K562 (cell line): ENCODE measurements at regions not wholly inside any gene's neighbourhood (a gene's known extent, or its start where the extent isn't known, plus 50 kb on each side); places are given as distances from the start of the nearest gene placed in this dataset.

Source experiments
- ATAC-seq: fragments of 200-7000 bp; cut with Tn5 transposase; 3 replicates; pipeline ENCODE4 v1.9.1; 2020; ENCODE audit warnings: moderate library complexity
- BruUV-seq: library from RNA; stranded (reverse); fragments of 400-500 nt; replicated peaks from 2 replicates; lab custom pipeline; 2021; lab: Mats Ljungman, UMichigan
- CTCF ChIA-PET: fragments of 300-600 bp; formaldehyde crosslinking; extraction: SDS; loops from one replicate; lab custom pipeline; 2021; ENCODE audit warnings: low intra/inter-chr PET ratio; lab: Yijun Ruan, JAX
- POLR2A ChIA-PET: fragments of 300-600, 350-650 bp; sonication (Branson Sonifier 250); formaldehyde crosslinking; extraction: SDS; loops from one replicate; lab custom pipeline; 2021; ENCODE audit warnings: antibody characterized with exemption, inconsistent platforms; lab: Yijun Ruan, JAX
- DNase-seq, 4 experiments: peaks; one replicate each; pipeline versions ENCODE4 v3.0.0 to v3.0.0-alpha.2; 2011 to 2018; ENCODE audit warnings: low spot score in 3 of 4, mixed read lengths in 3 of 4; ENCODE audit errors: extremely low read depth in 1 of 4
- FAIRE-seq: peaks from 2 replicates; lab custom pipeline; 2011; peaks lifted over from hg19 to GRCh38; lab: Jason Lieb, UNC
- H2AFZ ChIP-seq: 2 replicates; pipeline ENCODE4 v1.6.0; 2011; ENCODE audit warnings: low read depth, low read length, control low read depth, inconsistent platforms
- H3K27ac ChIP-seq: fragments of 200-600 bp; 3 replicates; pipeline ENCODE4 v1.8.0; 2011; ENCODE audit warnings: low read depth, mild to moderate bottlenecking, control low read depth, inconsistent platforms, low read length, moderate library complexity, mixed read lengths; ENCODE audit errors: extremely low read depth
- H3K27me3 ChIP-seq, 2 experiments: fragments of 300-600 bp in 1 of 2; 2 replicates in 1 of 2; 3 replicates in 1 of 2; pipeline versions ENCODE4 v1.6.0 to v1.8.0; 2011; ENCODE audit warnings: inconsistent platforms in 2 of 2, low read length in 2 of 2, mild to moderate bottlenecking in 1 of 2, mixed read lengths in 1 of 2, moderate library complexity in 1 of 2; ENCODE audit not compliant: control insufficient read depth in 2 of 2, insufficient read depth in 2 of 2
- H3K36me3 ChIP-seq: fragments of 300-600 bp; 3 replicates; pipeline ENCODE4 v1.8.0; 2011; ENCODE audit warnings: mild to moderate bottlenecking, low read length, inconsistent platforms; ENCODE audit not compliant: control insufficient read depth, insufficient read depth
- H3K4me1 ChIP-seq, 2 experiments: fragments of 200-600 bp in 1 of 2; replicated peaks in 1 of 2; 2 replicates in 1 of 2; 3 replicates in 1 of 2; pipeline versions ENCODE4 v1.5.1 to v1.8.0; 2011; ENCODE audit warnings: inconsistent platforms in 2 of 2, low read length in 2 of 2, mild to moderate bottlenecking in 1 of 2, mixed read lengths in 1 of 2, moderate library complexity in 1 of 2; ENCODE audit not compliant: control insufficient read depth in 2 of 2, insufficient read depth in 2 of 2
- H3K4me2 ChIP-seq: 2 replicates; pipeline ENCODE4 v1.6.1; 2011; ENCODE audit warnings: low read length, control low read depth, inconsistent platforms, mixed read lengths; ENCODE audit not compliant: insufficient read depth
- H3K4me3 ChIP-seq: fragments of 200-600 bp; sonication (generic), shearing (Covaris generic); 2 replicates; pipeline ENCODE4 v1.5.1; 2016; ENCODE audit warnings: control low read depth, inconsistent platforms
- H3K79me2 ChIP-seq: fragments of 200-600 bp; 3 replicates; pipeline ENCODE4 v1.8.0; 2011; ENCODE audit warnings: low read length, inconsistent platforms; ENCODE audit not compliant: control insufficient read depth, insufficient read depth
- H3K9ac ChIP-seq, 2 experiments: 2 replicates each; pipeline versions ENCODE4 v1.6.0 to v1.6.1; 2011; ENCODE audit warnings: low read depth in 2 of 2, low read length in 2 of 2, control low read depth in 1 of 2, inconsistent platforms in 1 of 2, mild to moderate bottlenecking in 1 of 2, mixed read lengths in 1 of 2; ENCODE audit not compliant: insufficient read depth in 1 of 2
- H3K9me1 ChIP-seq: one replicate; pipeline ENCODE4 v1.6.0; 2011; ENCODE audit warnings: inconsistent platforms, mild to moderate bottlenecking, low read length, moderate library complexity; ENCODE audit not compliant: control insufficient read depth, insufficient read depth
- H3K9me3 ChIP-seq: replicated peaks from 2 replicates; pipeline ENCODE4 v1.5.1; 2011; ENCODE audit warnings: low read depth, low read length, inconsistent platforms; ENCODE audit not compliant: control insufficient read depth, insufficient read depth
- H4K20me1 ChIP-seq: replicated peaks from 2 replicates; pipeline ENCODE4 v1.6.1; 2011; ENCODE audit warnings: low read length, inconsistent platforms, mixed read lengths; ENCODE audit not compliant: control insufficient read depth, insufficient read depth
- BACH1 ChIP-seq: fragments of 200-800 bp; sonication (Bioruptor generic); IDR thresholded peaks from 2 replicates; pipeline ENCODE4 v1.6.1; 2016; ENCODE audit warnings: missing genetic modification characterization, missing compliant biosample characterization
- BCOR ChIP-seq: fragments of 450-650 bp; IDR thresholded peaks from 2 replicates; pipeline ENCODE4 v1.6.1; 2016
- BRD4 ChIP-seq: fragments of 200-600 bp; sonication (generic); IDR thresholded peaks from 2 replicates; pipeline ENCODE4 v1.6.1; 2017; ENCODE audit warnings: inconsistent platforms
- E2F3 ChIP-seq: fragments of 250-450 bp; sonication (Bioruptor Pico); IDR thresholded peaks from 2 replicates; pipeline ENCODE4 v1.4.0; 2020; ENCODE audit warnings: mild to moderate bottlenecking
- GATA2 ChIP-seq: sonication (generic); formaldehyde crosslinking; IDR thresholded peaks from 2 replicates; pipeline ENCODE4 v1.4.0; 2020; ENCODE audit warnings: mild to moderate bottlenecking, missing genetic modification reagents
- MAFK ChIP-seq: IDR thresholded peaks from 2 replicates; pipeline ENCODE4 v1.6.1; 2011; ENCODE audit warnings: low read length, improper control_type of control experiment
- MCM2 ChIP-seq: fragments of 450-650 bp; IDR thresholded peaks from 2 replicates; pipeline ENCODE4 v1.6.1; 2017; ENCODE audit warnings: low read depth, mild to moderate bottlenecking
- PRPF4 ChIP-seq: fragments of 200-400 bp; formaldehyde crosslinking; IDR thresholded peaks from one replicate; pipeline ENCODE4 v1.6.1; 2017; ENCODE audit warnings: low read length, low read depth, mild to moderate bottlenecking; ENCODE audit not compliant: insufficient read depth, poor library complexity, severe bottlenecking
- SOX6 ChIP-seq: fragments of 450-650 bp; IDR thresholded peaks from 2 replicates; pipeline ENCODE4 v1.6.1; 2014; ENCODE audit warnings: mild to moderate bottlenecking
- SREBF2 ChIP-seq: sonication (generic); formaldehyde crosslinking; IDR thresholded peaks from 2 replicates; pipeline ENCODE4 v1.4.0; 2020; ENCODE audit warnings: mild to moderate bottlenecking, missing genetic modification reagents
- TEAD1 ChIP-seq, 2 experiments: fragments of 450-650 bp in 1 of 2; sonication (generic) in 1 of 2; formaldehyde crosslinking; IDR thresholded peaks; 2 replicates each; pipeline versions ENCODE4 v1.4.0 to v1.8.0; 2020 to 2022; ENCODE audit warnings: mild to moderate bottlenecking in 2 of 2, missing genetic modification reagents in 1 of 2
- ZBTB49 ChIP-seq: sonication (generic); formaldehyde crosslinking; IDR thresholded peaks from 2 replicates; pipeline ENCODE4 v1.8.0; 2022; ENCODE audit warnings: missing genetic modification reagents, mild to moderate bottlenecking, borderline replicate concordance
- ZNF408 ChIP-seq: fragments of 250-450 bp; sonication (Bioruptor Pico); IDR thresholded peaks from 2 replicates; pipeline ENCODE4 v1.4.0; 2020; ENCODE audit warnings: low read depth, mild to moderate bottlenecking, moderate library complexity
- WGBS: fragments of 100-300 bp; shearing (Covaris generic); methylation state at CpG from one replicate; pipeline ENCODE4 v1.1.6; 2016; ENCODE audit warnings: low coverage, mixed read lengths; ENCODE audit not compliant: insufficient coverage; ENCODE audit errors: missing lambda C conversion rate; 5-methylcytosine and 5-hydroxymethylcytosine counted together
- in situ Hi-C: fragments of 300-500 bp; cut with MboI; formaldehyde crosslinking; loops from 4 replicates; pipeline ENCODE4 v1.15.0; 2018; ENCODE audit warnings: inconsistent platforms, mixed read lengths
- intact Hi-C: fragments of 100-400 bp; cut with micrococcal nuclease; formaldehyde crosslinking; loops from 2 replicates; pipeline ENCODE4 v1.14.2; 2022
- TF ChIP-seq, protein P1 (sequence below): fragments of 450-650 bp; IDR thresholded peaks from 2 replicates; pipeline ENCODE4 v1.6.1; 2016; ENCODE audit warnings: borderline replicate concordance

DNA sequence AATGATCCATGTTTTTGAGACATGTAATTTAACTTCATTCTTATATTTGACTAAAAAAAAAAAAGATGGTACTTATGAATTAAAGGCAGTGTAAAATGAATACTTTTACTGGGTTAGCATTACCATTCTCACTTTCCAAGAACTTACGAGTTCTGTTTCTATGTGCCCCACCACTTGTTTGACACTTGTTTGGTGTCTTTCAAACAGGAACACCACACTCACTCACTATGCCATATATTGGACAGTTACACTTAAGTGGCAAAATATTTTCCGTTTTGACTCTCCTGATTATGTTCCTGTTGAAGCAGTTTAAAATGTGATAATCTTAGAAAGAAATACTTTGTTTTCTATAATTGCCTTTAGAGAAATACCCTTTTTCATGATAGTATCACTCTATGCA is 56.6 kb upstream of the ATXN7L3B start:
- ChIA-PET POLR2A (no interaction called here), CTCF (no interaction called here)
- no peak overlapping the region for H3K9ac ChIP-seq
- no peaks in the 10 kb centered on the region for H3K9me3 ChIP-seq
- H3K4me1 ChIP-seq = no peaks in the 10 kb centered on the region
- no peak for DNase-seq
- no peaks in the 10 kb centered on the region for H4K20me1 ChIP-seq
- intact Hi-C loops (no loop called here), in situ Hi-C loops (no loop called here)
- 0% methylated on average over 2 of the region's 2 CpGs for WGBS
- H3K4me3 ChIP-seq = no peak overlapping the region
- no peak for FAIRE-seq
- no peaks in the 10 kb centered on the region for H3K79me2 ChIP-seq
- no peaks in the 10 kb centered on the region for H3K36me3 ChIP-seq
- no TSS peak for BruUV-seq
- H3K9me1 ChIP-seq = no peaks in the 10 kb centered on the region
- H3K4me2 ChIP-seq = no peak overlapping the region
- no peak overlapping the region for H3K27ac ChIP-seq
- ATAC-seq = no peak
- no peaks in the 10 kb centered on the region for H3K27me3 ChIP-seq
- TF ChIP-seq MAFK (no peak), GATA2 (no peak), SREBF2 (CRISPR knock-in tag) (no peak), MCM2 (no peak), PRPF4 (no peak), ZNF408 (no peak), BACH1 (no peak), BRD4 (no peak), E2F3 (no peak), TEAD1 (CRISPR knock-in tag; IDR thresholded peaks at IDR 0.05) (no peak), BCOR (no peak), SOX6 (no peak), ZBTB49 (CRISPR knock-in tag) (no peak)
- TF ChIP-seq, protein P1, sequence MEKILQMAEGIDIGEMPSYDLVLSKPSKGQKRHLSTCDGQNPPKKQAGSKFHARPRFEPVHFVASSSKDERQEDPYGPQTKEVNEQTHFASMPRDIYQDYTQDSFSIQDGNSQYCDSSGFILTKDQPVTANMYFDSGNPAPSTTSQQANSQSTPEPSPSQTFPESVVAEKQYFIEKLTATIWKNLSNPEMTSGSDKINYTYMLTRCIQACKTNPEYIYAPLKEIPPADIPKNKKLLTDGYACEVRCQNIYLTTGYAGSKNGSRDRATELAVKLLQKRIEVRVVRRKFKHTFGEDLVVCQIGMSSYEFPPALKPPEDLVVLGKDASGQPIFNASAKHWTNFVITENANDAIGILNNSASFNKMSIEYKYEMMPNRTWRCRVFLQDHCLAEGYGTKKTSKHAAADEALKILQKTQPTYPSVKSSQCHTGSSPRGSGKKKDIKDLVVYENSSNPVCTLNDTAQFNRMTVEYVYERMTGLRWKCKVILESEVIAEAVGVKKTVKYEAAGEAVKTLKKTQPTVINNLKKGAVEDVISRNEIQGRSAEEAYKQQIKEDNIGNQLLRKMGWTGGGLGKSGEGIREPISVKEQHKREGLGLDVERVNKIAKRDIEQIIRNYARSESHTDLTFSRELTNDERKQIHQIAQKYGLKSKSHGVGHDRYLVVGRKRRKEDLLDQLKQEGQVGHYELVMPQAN = no peak
- H2AFZ ChIP-seq = no peak overlapping the region
